Parathyroid adenoma (tissue), 2 donors: ENCODE measurements at regions not wholly inside any gene's neighbourhood (a gene's known extent, or its start where the extent isn't known, plus 50 kb on each side); places are given as distances from the start of the nearest gene placed in this dataset.

Experiments used
- H2AFZ ChIP-seq: fragments of 300-600 bp; sonication (generic); one replicate; pipeline ENCODE4 v1.7.0; 2017; ENCODE audit warnings: antibody characterized with exemption, mild to moderate bottlenecking
- H3K27ac ChIP-seq: fragments of 300-600 bp; sonication (generic); one replicate; pipeline ENCODE4 v1.7.0; 2017
- H3K27me3 ChIP-seq: fragments of 300-600 bp; sonication (generic); one replicate; pipeline ENCODE4 v1.7.0; 2017; ENCODE audit warnings: low read length; ENCODE audit not compliant: control insufficient read depth, insufficient read depth
- H3K36me3 ChIP-seq: fragments of 300-600 bp; sonication (generic); one replicate; pipeline ENCODE4 v1.7.0; 2017; ENCODE audit warnings: low read length; ENCODE audit not compliant: control insufficient read depth, insufficient read depth
- H3K4me1 ChIP-seq: fragments of 300-600 bp; sonication (generic); one replicate; pipeline ENCODE4 v1.7.0; 2017; ENCODE audit warnings: control low read depth
- H3K4me2 ChIP-seq: fragments of 300-600 bp; sonication (generic); one replicate; pipeline ENCODE4 v1.7.0; 2017; ENCODE audit warnings: low read length
- H3K4me3 ChIP-seq: fragments of 300-600 bp; sonication (generic); one replicate; pipeline ENCODE4 v1.7.0; 2017; ENCODE audit warnings: low read depth, low read length
- H3K79me2 ChIP-seq: fragments of 300-600 bp; sonication (generic); one replicate; pipeline ENCODE4 v1.7.0; 2017; ENCODE audit warnings: control low read depth
- H3K9ac ChIP-seq: fragments of 300-600 bp; sonication (generic); one replicate; pipeline ENCODE4 v1.7.0; 2017; ENCODE audit warnings: mild to moderate bottlenecking
- H3K9me3 ChIP-seq: fragments of 300-600 bp; sonication (generic); one replicate; pipeline ENCODE4 v1.7.0; 2017; ENCODE audit warnings: low read length; ENCODE audit not compliant: control insufficient read depth
- TF ChIP-seq, protein P1 (sequence below): fragments of 300-600 bp; sonication (generic); IDR thresholded peaks from one replicate; pipeline ENCODE4 v1.7.0; 2017; ENCODE audit warnings: antibody characterized with exemption, mild to moderate bottlenecking
- donor health status: primary hyperparathyroidism.

DNA sequence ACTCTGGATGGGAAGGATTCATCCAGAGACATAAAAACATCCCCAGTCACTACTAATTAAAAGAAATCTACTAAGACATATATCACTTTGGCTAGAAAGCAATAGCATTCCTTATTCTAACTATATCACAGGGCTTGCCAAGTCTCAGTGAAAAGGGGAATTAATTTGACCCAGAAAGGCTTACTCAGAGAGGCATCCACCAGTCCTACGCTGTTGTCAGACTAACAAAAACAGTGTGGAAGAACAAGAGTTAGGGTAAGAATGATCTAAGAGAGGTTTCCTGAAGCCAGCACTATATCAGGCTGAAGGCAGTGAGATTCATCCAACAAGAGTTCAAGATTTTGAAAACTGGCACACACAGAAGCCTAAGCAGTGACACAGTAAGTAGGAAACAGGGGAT is 126.1 kb downstream of the GDAP2 start:
- H3K4me3 ChIP-seq: no peak overlapping the region
- no peak overlapping the region for H2AFZ ChIP-seq
- H3K36me3 ChIP-seq: no peaks in the 10 kb centered on the region
- H3K9ac ChIP-seq: no peak overlapping the region
- no peaks in the 10 kb centered on the region for H3K27me3 ChIP-seq
- TF ChIP-seq, protein P1, sequence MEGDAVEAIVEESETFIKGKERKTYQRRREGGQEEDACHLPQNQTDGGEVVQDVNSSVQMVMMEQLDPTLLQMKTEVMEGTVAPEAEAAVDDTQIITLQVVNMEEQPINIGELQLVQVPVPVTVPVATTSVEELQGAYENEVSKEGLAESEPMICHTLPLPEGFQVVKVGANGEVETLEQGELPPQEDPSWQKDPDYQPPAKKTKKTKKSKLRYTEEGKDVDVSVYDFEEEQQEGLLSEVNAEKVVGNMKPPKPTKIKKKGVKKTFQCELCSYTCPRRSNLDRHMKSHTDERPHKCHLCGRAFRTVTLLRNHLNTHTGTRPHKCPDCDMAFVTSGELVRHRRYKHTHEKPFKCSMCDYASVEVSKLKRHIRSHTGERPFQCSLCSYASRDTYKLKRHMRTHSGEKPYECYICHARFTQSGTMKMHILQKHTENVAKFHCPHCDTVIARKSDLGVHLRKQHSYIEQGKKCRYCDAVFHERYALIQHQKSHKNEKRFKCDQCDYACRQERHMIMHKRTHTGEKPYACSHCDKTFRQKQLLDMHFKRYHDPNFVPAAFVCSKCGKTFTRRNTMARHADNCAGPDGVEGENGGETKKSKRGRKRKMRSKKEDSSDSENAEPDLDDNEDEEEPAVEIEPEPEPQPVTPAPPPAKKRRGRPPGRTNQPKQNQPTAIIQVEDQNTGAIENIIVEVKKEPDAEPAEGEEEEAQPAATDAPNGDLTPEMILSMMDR: no peak
- no peak overlapping the region for H3K4me2 ChIP-seq
- no peak overlapping the region for H3K27ac ChIP-seq
- H3K9me3 ChIP-seq: no peaks in the 10 kb centered on the region
- H3K79me2 ChIP-seq: no peaks in the 10 kb centered on the region
- H3K4me1 ChIP-seq: no peaks in the 10 kb centered on the region

DNA sequence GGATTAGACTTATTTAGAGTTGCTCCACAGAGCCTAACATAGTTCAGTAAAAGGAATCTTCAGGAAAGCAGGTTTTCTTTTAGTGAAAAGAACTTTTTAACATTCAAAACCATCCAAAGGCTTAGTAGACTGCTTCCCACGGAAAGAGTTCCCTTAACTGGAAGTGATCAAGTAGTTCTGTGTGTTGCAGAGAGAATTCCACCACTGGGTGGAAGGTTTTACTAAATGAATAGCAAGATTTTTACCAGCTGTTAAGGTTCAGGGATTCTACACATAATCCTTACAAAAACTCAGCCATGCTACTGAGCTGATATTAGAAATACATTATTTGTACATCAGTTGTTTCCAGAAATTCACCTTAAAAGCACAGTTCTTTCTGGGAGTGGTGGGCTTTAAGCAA is 119.7 kb downstream of the GDAP2 start:
- Histone ChIP-seq H3K27ac (no peak overlapping the region), H3K36me3 (no peaks in the 10 kb centered on the region)
- TF ChIP-seq, protein P1: no peak

DNA sequence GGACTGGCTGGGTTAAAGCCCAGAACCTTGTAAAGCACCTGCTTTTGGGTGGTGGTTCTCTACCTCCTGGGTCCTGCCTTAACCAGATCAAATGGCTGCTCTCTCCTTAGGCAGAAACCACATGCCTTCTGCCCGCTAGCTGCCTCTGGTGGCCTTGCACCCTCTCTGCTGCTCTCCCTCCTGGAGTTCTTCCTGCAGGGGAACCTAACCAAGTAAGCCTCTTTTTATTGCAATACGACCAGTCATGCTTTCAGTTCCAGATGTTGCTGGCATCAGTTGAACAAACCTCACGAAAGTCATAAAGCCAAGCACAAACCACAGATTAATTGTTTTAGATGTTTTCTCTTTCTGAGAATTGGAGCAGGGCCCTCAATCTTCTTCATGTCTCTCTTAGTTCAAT is 118.9 kb downstream of the GDAP2 start:
- Histone ChIP-seq H3K4me3 (no peak overlapping the region), H2AFZ (no peak overlapping the region), H3K27ac (no peak overlapping the region), H3K79me2 (no peaks in the 10 kb centered on the region), H3K4me2 (no peak overlapping the region), H3K9me3 (no peaks in the 10 kb centered on the region), H3K27me3 (no peaks in the 10 kb centered on the region), H3K36me3 (no peaks in the 10 kb centered on the region), H3K4me1 (no peaks in the 10 kb centered on the region), H3K9ac (no peak overlapping the region)
- TF ChIP-seq, protein P1: no peak

More for the DNA sequence above, 119.7 kb downstream of the GDAP2 start:
- no peaks in the 10 kb centered on the region for H3K27me3 ChIP-seq
- H3K9me3 ChIP-seq: no peaks in the 10 kb centered on the region
- no peak overlapping the region for H3K4me2 ChIP-seq
- H3K4me3 ChIP-seq: no peak overlapping the region
- H3K4me1 ChIP-seq: no peaks in the 10 kb centered on the region
- no peak overlapping the region for H2AFZ ChIP-seq
- H3K9ac ChIP-seq: no peak overlapping the region
- H3K79me2 ChIP-seq: no peaks in the 10 kb centered on the region

DNA sequence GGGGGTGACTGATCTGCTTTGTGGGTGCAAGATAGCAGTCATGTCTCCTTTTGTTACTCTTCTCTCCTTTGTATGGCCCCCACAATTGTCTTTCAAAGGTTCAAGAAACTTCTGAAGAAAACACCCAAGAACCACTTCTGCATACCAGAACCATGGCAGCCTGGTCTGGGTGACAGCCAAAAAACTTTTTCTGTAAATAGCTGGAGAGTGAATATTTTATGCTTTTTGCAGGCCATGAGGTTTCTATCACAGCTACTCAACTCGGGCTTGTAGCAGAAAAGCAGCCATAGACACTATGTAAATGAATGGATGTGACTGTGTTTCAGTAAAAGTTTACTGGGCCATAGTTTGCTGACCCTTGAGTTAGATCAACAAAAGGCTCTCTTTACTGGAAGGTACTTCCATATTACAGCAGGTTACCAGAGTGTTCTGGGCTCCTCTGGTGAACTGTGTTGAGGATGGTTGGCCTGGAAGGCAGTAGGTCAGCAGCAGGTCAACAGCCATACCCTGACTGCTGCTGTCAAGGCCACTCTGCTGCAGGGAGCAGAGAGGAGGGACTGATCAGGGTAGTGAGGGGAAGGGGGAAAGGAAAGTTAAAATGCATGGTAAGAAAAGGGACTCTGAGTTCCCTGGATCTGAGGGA is 116.4 kb downstream of the GDAP2 start:
- TF ChIP-seq, protein P1: no peak
- H3K27ac ChIP-seq: no peak overlapping the region

More for the DNA sequence above, 116.4 kb downstream of the GDAP2 start:
- Histone ChIP-seq H3K4me1 (no peaks in the 10 kb centered on the region), H3K79me2 (no peaks in the 10 kb centered on the region), H3K9ac (no peak overlapping the region), H3K4me2 (no peak overlapping the region), H2AFZ (no peak overlapping the region), H3K4me3 (no peak overlapping the region), H3K9me3 (no peaks in the 10 kb centered on the region), H3K27me3 (no peaks in the 10 kb centered on the region), H3K36me3 (no peaks in the 10 kb centered on the region)
